Dedifferentiated amniotic fluid mesenchymal stem cell (primary cell): ENCODE measurements at regions not wholly inside any gene's neighbourhood (a gene's known extent, or its start where the extent isn't known, plus 50 kb on each side); places are given as distances from the start of the nearest gene placed in this dataset.
A peak's percentile ranks its signal among the peaks of the same experiment; 100 is the strongest.

Experiments used
- DNase-seq: peaks from one replicate; pipeline ENCODE4 v3.0.0-alpha.2; 2016; ENCODE audit errors: extremely low spot score

GRCh38 chr20:48015943-48016723, 230.9 kb upstream of the SULF2 start:
- peak; percentile 86 for DNase-seq

GRCh38 chr20:48015141-48015910, 230.0 kb upstream of the SULF2 start:
- DNase-seq: no peak

- peak; percentile 51 for DNase-seq
Measured at GRCh38 chr20:48012401-48012974, 227.2 kb upstream of the SULF2 start.

- no peak for DNase-seq
Measured at GRCh38 chr20:48011025-48011424, 225.7 kb upstream of the SULF2 start.

GRCh38 chr20:48010623-48011022, 225.3 kb upstream of the SULF2 start:
- no peak for DNase-seq

- DNase-seq: peak; percentile 52
Measured at GRCh38 chr20:48008850-48009515, 223.7 kb upstream of the SULF2 start.

- no peak for DNase-seq
Measured at GRCh38 chr20:48007351-48007750, 222.1 kb upstream of the SULF2 start.

GRCh38 chr20:48006036-48006833, 221.0 kb upstream of the SULF2 start:
- DNase-seq: no peak

- no peak for DNase-seq
Measured at GRCh38 chr20:48003021-48003420, 217.7 kb upstream of the SULF2 start.

GRCh38 chr20:48002517-48002970, 217.3 kb upstream of the SULF2 start:
- DNase-seq: no peak

- no peak for DNase-seq
Measured at GRCh38 chr20:47999166-47999565, 213.9 kb upstream of the SULF2 start.

- DNase-seq: no peak
Measured at GRCh38 chr20:47998736-47999135, 213.5 kb upstream of the SULF2 start.

- no peak for DNase-seq
Measured at GRCh38 chr20:47995661-47996060, 210.4 kb upstream of the SULF2 start.

GRCh38 chr20:47993817-47994216, 208.5 kb upstream of the SULF2 start:
- DNase-seq: no peak

GRCh38 chr20:47993035-47993755, 207.9 kb upstream of the SULF2 start:
- no peak for DNase-seq

- no peak for DNase-seq
Measured at GRCh38 chr20:47991875-47992488, 206.7 kb upstream of the SULF2 start.

- DNase-seq: no peak
Measured at GRCh38 chr20:47990507-47991150, 205.3 kb upstream of the SULF2 start.

- no peak for DNase-seq
Measured at GRCh38 chr20:47989957-47990356, 204.7 kb upstream of the SULF2 start.

- no peak for DNase-seq
Measured at GRCh38 chr20:47988676-47989075, 203.4 kb upstream of the SULF2 start.
